ENCODE measurements at regions not wholly inside any gene's neighbourhood (a gene's known extent, or its start where the extent isn't known, plus 50 kb on each side); places are given as distances from the start of the nearest gene placed in this dataset.

DNA sequence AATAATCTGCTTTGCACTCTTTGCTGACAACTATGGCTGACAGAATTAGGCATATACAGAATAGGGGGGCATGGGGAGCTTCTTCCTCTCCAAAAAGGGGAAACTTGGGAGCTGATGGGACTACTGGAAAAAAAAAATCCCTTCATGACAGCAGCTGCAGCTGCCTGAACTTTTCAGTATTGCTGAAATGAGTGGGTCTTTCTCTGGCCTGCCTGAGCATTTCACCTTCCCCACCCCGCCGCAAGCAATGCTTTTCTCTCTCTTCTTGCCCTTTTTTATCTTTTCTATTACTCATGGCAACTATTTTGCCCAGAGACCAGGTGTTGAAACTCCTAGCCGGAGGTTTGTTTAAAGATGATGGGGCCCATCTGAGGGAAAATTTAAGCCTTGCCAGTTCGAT lies 244.9 kb downstream of the SEMA3D start:
- FAIRE-seq (no peak), DNase-seq (ENCODE audit: low read depth) (no peak)
- Histone ChIP-seq H3K27me3 (ENCODE audit: control insufficient read depth, insufficient read depth, low read length) (no peaks in the 10 kb centered on the region), H3K36me3 (ENCODE audit: control insufficient read depth, insufficient read depth, low read length) (no peaks in the 10 kb centered on the region), H3K4me3 (ENCODE audit: low read depth, low read length) (no peak overlapping the region)
- TF ChIP-seq CTCF (IDR thresholded peaks at IDR 0.05; ENCODE audit: insufficient read depth, low read length, severe bottlenecking), result no peak

- FAIRE-seq, result no peak
- H3K36me3 ChIP-seq (ENCODE audit: control insufficient read depth, insufficient read depth, low read length), result no peaks in the 10 kb centered on the region
- H3K27me3 ChIP-seq (ENCODE audit: control insufficient read depth, insufficient read depth, low read length), result no peaks in the 10 kb centered on the region
- no peak overlapping the region for H3K4me3 ChIP-seq (ENCODE audit: low read depth, low read length)
- no peak for TF ChIP-seq CTCF (IDR thresholded peaks at IDR 0.05; ENCODE audit: insufficient read depth, low read length, severe bottlenecking)
- no peak for DNase-seq (ENCODE audit: low read depth)
These were observed 245.6 kb downstream of the SEMA3D start for GRCh38 chr7:84941291-84941690.

DNA sequence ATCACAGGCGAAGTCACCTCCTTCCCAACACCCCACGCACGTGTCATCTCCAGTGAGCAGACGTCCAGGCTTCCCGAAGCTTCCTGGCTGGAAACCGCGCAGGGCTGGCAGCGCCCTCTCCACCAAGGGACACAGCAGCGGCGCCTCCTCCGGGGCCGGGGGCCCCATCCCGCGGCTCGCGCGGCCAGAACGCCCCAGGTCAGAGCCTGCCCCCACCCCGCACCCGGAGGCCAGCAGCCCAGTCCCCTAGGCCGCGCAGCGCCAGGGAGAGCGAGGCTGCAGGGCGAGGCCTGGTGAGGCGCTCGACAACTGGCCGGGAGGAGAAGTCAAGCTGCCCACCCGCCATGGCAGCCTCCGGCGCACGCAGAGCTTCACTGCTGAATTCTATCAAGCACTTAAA lies 247.0 kb downstream of the SEMA3D start:
- H3K36me3 ChIP-seq (ENCODE audit: control insufficient read depth, insufficient read depth, low read length), result no peaks in the 10 kb centered on the region
- DNase-seq (ENCODE audit: low read depth), result no peak
- no peak for FAIRE-seq
- no peaks in the 10 kb centered on the region for H3K27me3 ChIP-seq (ENCODE audit: control insufficient read depth, insufficient read depth, low read length)
- H3K4me3 ChIP-seq (ENCODE audit: low read depth, low read length), result no peak overlapping the region
- no peak for TF ChIP-seq CTCF (IDR thresholded peaks at IDR 0.05; ENCODE audit: insufficient read depth, low read length, severe bottlenecking)

DNA sequence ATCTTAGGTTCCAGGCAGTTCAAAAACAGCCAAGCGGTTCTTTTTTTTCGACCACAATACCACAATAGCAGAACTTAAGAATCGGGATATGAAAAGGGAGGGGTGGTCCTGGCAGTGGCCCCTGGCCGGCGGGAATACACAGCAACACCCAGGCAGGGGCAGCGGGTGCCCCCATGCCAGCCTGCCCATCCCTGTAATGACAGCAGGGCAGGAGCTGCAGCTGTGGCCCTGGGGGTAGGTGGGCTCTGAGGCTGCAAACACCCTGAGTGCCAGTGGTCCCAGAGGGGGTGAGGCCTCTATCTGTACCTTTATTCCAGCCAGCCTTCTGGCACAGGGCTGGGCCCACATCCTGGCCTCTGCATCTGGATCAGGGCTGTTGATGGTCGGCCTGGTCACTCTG lies 247.4 kb downstream of the SEMA3D start:
- H3K36me3 ChIP-seq (ENCODE audit: control insufficient read depth, insufficient read depth, low read length), result no peaks in the 10 kb centered on the region
- H3K4me3 ChIP-seq (ENCODE audit: low read depth, low read length), result no peak overlapping the region
- no peak for TF ChIP-seq CTCF (IDR thresholded peaks at IDR 0.05; ENCODE audit: insufficient read depth, low read length, severe bottlenecking)
- no peak for DNase-seq (ENCODE audit: low read depth)
- no peak for FAIRE-seq
- no peaks in the 10 kb centered on the region for H3K27me3 ChIP-seq (ENCODE audit: control insufficient read depth, insufficient read depth, low read length)

GRCh38 chr7:84924353-84924752 lies 262.5 kb downstream of the SEMA3D start:
- no peak for DNase-seq (ENCODE audit: low read depth)
- H3K36me3 ChIP-seq (ENCODE audit: control insufficient read depth, insufficient read depth, low read length), result no peaks in the 10 kb centered on the region
- no peak for TF ChIP-seq CTCF (IDR thresholded peaks at IDR 0.05; ENCODE audit: insufficient read depth, low read length, severe bottlenecking)
- FAIRE-seq, result no peak
- H3K27me3 ChIP-seq (ENCODE audit: control insufficient read depth, insufficient read depth, low read length), result no peaks in the 10 kb centered on the region
- no peak overlapping the region for H3K4me3 ChIP-seq (ENCODE audit: low read depth, low read length)

- Histone ChIP-seq H3K4me3 (ENCODE audit: low read depth, low read length) (no peak overlapping the region), H3K27me3 (ENCODE audit: control insufficient read depth, insufficient read depth, low read length) (no peaks in the 10 kb centered on the region), H3K36me3 (ENCODE audit: control insufficient read depth, insufficient read depth, low read length) (no peaks in the 10 kb centered on the region)
- FAIRE-seq (no peak), DNase-seq (ENCODE audit: low read depth) (no peak)
- TF ChIP-seq CTCF (IDR thresholded peaks at IDR 0.05; ENCODE audit: insufficient read depth, low read length, severe bottlenecking), result no peak
These were observed 263.5 kb downstream of the SEMA3D start for GRCh38 chr7:84923348-84923747.

Measured in bronchial epithelial cell (primary cell).